CD14-positive monocyte (primary cell): ENCODE measurements at regions not wholly inside any gene's neighbourhood (a gene's known extent, or its start where the extent isn't known, plus 50 kb on each side); places are given as distances from the start of the nearest gene placed in this dataset.

Source experiments
- DNase-seq, 3 donors: peaks; one replicate each; pipeline ENCODE4 v3.0.0-alpha.2; 2011 to 2022
- H2AFZ ChIP-seq: 2 replicates; pipeline ENCODE4 v1.6.0; 2012; ENCODE audit warnings: mild to moderate bottlenecking, low read depth, low read length, inconsistent platforms; ENCODE audit not compliant: insufficient read depth, poor library complexity, severe bottlenecking
- H3K27ac ChIP-seq, 2 donors: 1 replicate in 1 of 2; 2 replicates in 1 of 2; pipeline ENCODE4 v1.5.1; 2012 to 2013; ENCODE audit warnings: low read length in 2 of 2, control low read depth in 1 of 2, inconsistent platforms in 1 of 2, low read depth in 1 of 2, mild to moderate bottlenecking in 1 of 2
- H3K27me3 ChIP-seq, 2 donors: one replicate each; pipeline versions ENCODE4 v1.6.0 to v1.6.1; 2011 to 2013; ENCODE audit warnings: low read length in 2 of 2; ENCODE audit not compliant: control insufficient read depth in 2 of 2, insufficient read depth in 2 of 2
- H3K36me3 ChIP-seq, 2 donors: replicated peaks in 1 of 2; 1 replicate in 1 of 2; 2 replicates in 1 of 2; pipeline versions ENCODE4 v1.5.1 to v1.6.1; 2012 to 2013; ENCODE audit warnings: low read length in 2 of 2, control low read depth in 1 of 2, inconsistent platforms in 1 of 2, mild to moderate bottlenecking in 1 of 2; ENCODE audit not compliant: insufficient read depth in 2 of 2, control insufficient read depth in 1 of 2
- H3K4me1 ChIP-seq, 2 donors: 1 replicate in 1 of 2; 2 replicates in 1 of 2; pipeline versions ENCODE4 v1.5.1 to v1.6.1; 2012 to 2013; ENCODE audit warnings: low read length in 2 of 2, control low read depth in 1 of 2, inconsistent platforms in 1 of 2, mild to moderate bottlenecking in 1 of 2, moderate library complexity in 1 of 2; ENCODE audit not compliant: insufficient read depth in 2 of 2, control insufficient read depth in 1 of 2
- H3K4me2 ChIP-seq: replicated peaks from 2 replicates; pipeline ENCODE3; 2012; ENCODE audit warnings: low read length, moderate library complexity, mild to moderate bottlenecking; ENCODE audit not compliant: poor library complexity, severe bottlenecking; ENCODE audit errors: extremely low read depth
- H3K4me3 ChIP-seq, 3 experiments: fragments of 200-600 bp in 1 of 3; sonication (generic) in 1 of 3; replicated peaks in 1 of 3; 1 replicate in 2 of 3; 2 replicates in 1 of 3; pipeline ENCODE4 v1.5.1; 2011 to 2013; ENCODE audit warnings: low read length in 3 of 3, mild to moderate bottlenecking in 3 of 3, control low read depth in 2 of 3, low read depth in 2 of 3, inconsistent platforms in 1 of 3, moderate library complexity in 1 of 3
- H3K79me2 ChIP-seq: 2 replicates; pipeline ENCODE4 v1.6.0; 2012; ENCODE audit warnings: mild to moderate bottlenecking, control low read depth, inconsistent platforms, low read length, moderate library complexity; ENCODE audit not compliant: insufficient read depth
- H3K9ac ChIP-seq: 2 replicates; pipeline ENCODE4 v1.6.0; 2017; ENCODE audit warnings: low read length, mild to moderate bottlenecking; ENCODE audit not compliant: insufficient read depth, poor library complexity, severe bottlenecking
- H3K9me3 ChIP-seq, 2 donors: replicated peaks in 1 of 2; 1 replicate in 1 of 2; 2 replicates in 1 of 2; pipeline versions ENCODE4 v1.5.1 to v1.6.1; 2012 to 2013; ENCODE audit warnings: low read length in 2 of 2, control low read depth in 1 of 2; ENCODE audit not compliant: control insufficient read depth in 1 of 2, insufficient read depth in 1 of 2
- H4K20me1 ChIP-seq: 2 replicates; pipeline ENCODE4 v1.6.0; 2012; ENCODE audit warnings: mild to moderate bottlenecking, low read length, control low read depth, moderate library complexity; ENCODE audit not compliant: insufficient read depth
- H3K27ac Mint-ChIP-seq, 7 donors: one replicate each; pipeline ENCODE4 v1.8.0; 2020; ENCODE audit warnings: mild to moderate bottlenecking in 7 of 7, mixed read lengths in 7 of 7, moderate library complexity in 6 of 7, inconsistent platforms in 2 of 7
- H3K27me3 Mint-ChIP-seq, 3 donors: one replicate each; pipeline ENCODE4 v1.8.0; 2021 to 2022; ENCODE audit warnings: low read depth in 3 of 3, mild to moderate bottlenecking in 3 of 3, mixed read lengths in 3 of 3, moderate library complexity in 3 of 3, inconsistent platforms in 1 of 3
- H3K36me3 Mint-ChIP-seq, 2 donors: one replicate each; pipeline ENCODE4 v1.8.0; 2020; ENCODE audit warnings: mixed read lengths in 2 of 2, inconsistent platforms in 1 of 2, mild to moderate bottlenecking in 1 of 2
- H3K4me1 Mint-ChIP-seq: one replicate; pipeline ENCODE4 v1.8.0; 2020; ENCODE audit warnings: mild to moderate bottlenecking, mixed read lengths
- H3K4me3 Mint-ChIP-seq, 2 donors: one replicate each; pipeline ENCODE4 v1.8.0; 2020; ENCODE audit warnings: mild to moderate bottlenecking in 2 of 2, mixed read lengths in 2 of 2, moderate library complexity in 1 of 2
- H3K9me3 Mint-ChIP-seq, 7 donors: one replicate each; pipeline ENCODE4 v1.8.0; 2020 to 2022; ENCODE audit warnings: mixed read lengths in 7 of 7, mild to moderate bottlenecking in 6 of 7, moderate library complexity in 6 of 7, inconsistent platforms in 2 of 7
- WGBS: methylation state at CpG from one replicate; pipeline ENCODE4 v1.1.5; 2013; ENCODE audit warnings: missing lambda C conversion rate; ENCODE audit not compliant: insufficient coverage; 5-methylcytosine and 5-hydroxymethylcytosine counted together
- intact Hi-C, 2 donors: fragments of 100-400 bp; cut with micrococcal nuclease; formaldehyde crosslinking; loops; one replicate each; pipeline versions ENCODE4 v1.15.0 to v1.15.1; 2023
- TF ChIP-seq, protein P1 (sequence below): fragments of 200-600 bp; IDR thresholded peaks from one replicate; pipeline ENCODE4 v1.8.0; 2022; ENCODE audit warnings: antibody characterized with exemption, mild to moderate bottlenecking

- no peaks in the 10 kb centered on the region for H3K36me3 Mint-ChIP-seq
- Histone ChIP-seq H3K36me3 (no peaks in the 10 kb centered on the region), H2AFZ (no peak overlapping the region), H3K9me3 (peaks cover 0 to 1% of the 10 kb centered on the region in 2 donors), H3K9ac (no peak overlapping the region), H4K20me1 (no peaks in the 10 kb centered on the region), H3K27me3 (no peaks in the 10 kb centered on the region), H3K27ac (no peak overlapping the region), H3K4me3 (no peak overlapping the region), H3K4me2 (no peak overlapping the region), H3K4me1 (no peaks in the 10 kb centered on the region), H3K79me2 (no peaks in the 10 kb centered on the region)
- H3K4me1 Mint-ChIP-seq, result no peaks in the 10 kb centered on the region
- TF ChIP-seq, protein P1, sequence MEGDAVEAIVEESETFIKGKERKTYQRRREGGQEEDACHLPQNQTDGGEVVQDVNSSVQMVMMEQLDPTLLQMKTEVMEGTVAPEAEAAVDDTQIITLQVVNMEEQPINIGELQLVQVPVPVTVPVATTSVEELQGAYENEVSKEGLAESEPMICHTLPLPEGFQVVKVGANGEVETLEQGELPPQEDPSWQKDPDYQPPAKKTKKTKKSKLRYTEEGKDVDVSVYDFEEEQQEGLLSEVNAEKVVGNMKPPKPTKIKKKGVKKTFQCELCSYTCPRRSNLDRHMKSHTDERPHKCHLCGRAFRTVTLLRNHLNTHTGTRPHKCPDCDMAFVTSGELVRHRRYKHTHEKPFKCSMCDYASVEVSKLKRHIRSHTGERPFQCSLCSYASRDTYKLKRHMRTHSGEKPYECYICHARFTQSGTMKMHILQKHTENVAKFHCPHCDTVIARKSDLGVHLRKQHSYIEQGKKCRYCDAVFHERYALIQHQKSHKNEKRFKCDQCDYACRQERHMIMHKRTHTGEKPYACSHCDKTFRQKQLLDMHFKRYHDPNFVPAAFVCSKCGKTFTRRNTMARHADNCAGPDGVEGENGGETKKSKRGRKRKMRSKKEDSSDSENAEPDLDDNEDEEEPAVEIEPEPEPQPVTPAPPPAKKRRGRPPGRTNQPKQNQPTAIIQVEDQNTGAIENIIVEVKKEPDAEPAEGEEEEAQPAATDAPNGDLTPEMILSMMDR, result no peak
- WGBS, result 60% methylated on average over 3 of the region's 6 CpGs
- DNase-seq, result no peak
- peaks cover 0 to 8% (median 2%) of the 10 kb centered on the region in 7 donors for H3K9me3 Mint-ChIP-seq
- no peak overlapping the region for H3K27ac Mint-ChIP-seq
- no peaks in the 10 kb centered on the region for H3K27me3 Mint-ChIP-seq
- intact Hi-C loops, result no loop called here
- H3K4me3 Mint-ChIP-seq, result no peak overlapping the region
Observed at GRCh38 chr2:17065536-17065935, 399.9 kb upstream of the CYRIA start.

GRCh38 chr2:17061028-17061427, 395.4 kb upstream of the CYRIA start:
- Mint-ChIP-seq H3K36me3 (no peaks in the 10 kb centered on the region), H3K4me1 (no peaks in the 10 kb centered on the region), H3K9me3 (peaks cover 0 to 4% (median 0%) of the 10 kb centered on the region in 7 donors), H3K4me3 (no peak overlapping the region), H3K27me3 (no peaks in the 10 kb centered on the region), H3K27ac (no peak overlapping the region)
- Histone ChIP-seq H3K9ac (no peak overlapping the region), H3K4me3 (no peak overlapping the region), H3K79me2 (no peaks in the 10 kb centered on the region), H3K36me3 (no peaks in the 10 kb centered on the region), H3K27me3 (no peaks in the 10 kb centered on the region), H3K4me1 (no peaks in the 10 kb centered on the region), H3K4me2 (no peak overlapping the region), H3K27ac (no peak overlapping the region), H2AFZ (no peak overlapping the region), H3K9me3 (no peaks in the 10 kb centered on the region), H4K20me1 (no peaks in the 10 kb centered on the region)
- intact Hi-C loops, result no loop called here
- DNase-seq, result no peak
- TF ChIP-seq, protein P1, result no peak
- WGBS, result no CpG with 5 or more reads among the region's 2 CpGs
